Bronchial epithelial cell (primary cell): ENCODE measurements at regions not wholly inside any gene's neighbourhood (a gene's known extent, or its start where the extent isn't known, plus 50 kb on each side); places are given as distances from the start of the nearest gene placed in this dataset.
A peak's percentile ranks its signal among the peaks of the same experiment; 100 is the strongest.
"Not testable (repeated sequence)": the region's sequence is repeated elsewhere in the genome, so short reads cannot be mapped to it uniquely, and the experiment has no call there.

Source experiments
- DNase-seq: peaks from one replicate; pipeline ENCODE4 v3.0.0-alpha.2; 2010; ENCODE audit warnings: low read depth
- FAIRE-seq: peaks from 2 replicates; lab custom pipeline; 2011; peaks lifted over from hg19 to GRCh38; lab: Jason Lieb, UNC
- H3K27me3 ChIP-seq: 2 replicates; pipeline ENCODE4 v1.5.1; 2011; ENCODE audit warnings: low read length; ENCODE audit not compliant: control insufficient read depth, insufficient read depth
- H3K36me3 ChIP-seq: 2 replicates; pipeline ENCODE4 v1.5.1; 2011; ENCODE audit warnings: low read length; ENCODE audit not compliant: control insufficient read depth, insufficient read depth
- H3K4me3 ChIP-seq: 2 replicates; pipeline ENCODE4 v1.5.1; 2011; ENCODE audit warnings: mild to moderate bottlenecking, low read depth, low read length, control low read depth

DNA sequence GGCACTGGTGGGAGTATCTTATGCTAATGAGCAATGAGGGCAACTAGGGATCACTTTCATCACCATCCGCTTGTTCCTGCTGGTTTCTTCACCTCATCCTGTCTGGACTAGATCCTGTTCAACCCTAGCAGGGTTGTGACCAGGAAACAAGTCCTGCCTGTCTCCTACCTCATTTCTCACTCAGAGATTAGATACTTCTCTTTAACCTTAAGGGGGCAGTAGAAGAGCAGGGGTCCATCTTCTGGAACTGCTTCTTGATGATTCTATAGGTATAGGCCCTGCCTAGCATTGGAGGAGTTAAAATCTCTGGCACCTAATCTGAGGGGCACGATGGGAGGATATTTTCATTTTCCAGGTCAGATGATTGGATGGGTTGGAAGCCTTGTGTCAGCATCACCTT is 415.5 kb downstream of the TGIF2LX start:
- not testable (repeated sequence) for DNase-seq, H3K27me3 ChIP-seq, H3K36me3 ChIP-seq, H3K4me3 ChIP-seq
- FAIRE-seq: peak; percentile 94

DNA sequence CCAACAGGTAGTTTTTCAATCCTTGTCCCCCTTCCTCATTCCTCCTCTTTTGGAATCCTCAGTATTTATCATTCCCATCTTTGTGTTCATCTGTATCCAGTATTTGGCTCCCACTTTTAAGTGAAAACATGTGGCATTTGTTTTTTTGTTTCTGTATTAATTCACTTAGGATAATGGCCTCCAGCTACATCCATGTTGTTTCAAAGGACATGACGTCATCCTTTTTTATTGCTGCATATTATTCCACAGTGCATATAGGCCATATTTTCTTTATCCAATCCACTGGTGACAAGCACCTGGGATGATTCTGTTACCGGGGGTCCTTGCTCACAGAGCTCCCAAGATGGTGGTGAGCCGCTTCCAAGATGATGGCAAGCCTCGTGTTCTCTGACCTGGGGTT is 447.9 kb downstream of the TGIF2LX start:
- H3K36me3 ChIP-seq, H3K4me3 ChIP-seq, DNase-seq, FAIRE-seq, H3K27me3 ChIP-seq: not testable (repeated sequence)

- H3K36me3 ChIP-seq, DNase-seq, FAIRE-seq, H3K27me3 ChIP-seq, H3K4me3 ChIP-seq: not testable (repeated sequence)
Observed at GRCh38 chrX:90398020-90398419, 476.3 kb downstream of the TGIF2LX start.

GRCh38 chrX:90402169-90402568 is 480.5 kb downstream of the TGIF2LX start:
- not testable (repeated sequence) for H3K36me3 ChIP-seq, FAIRE-seq

GRCh38 chrX:90403859-90404258 is 482.2 kb downstream of the TGIF2LX start:
- not testable (repeated sequence) for H3K4me3 ChIP-seq, H3K27me3 ChIP-seq, H3K36me3 ChIP-seq, DNase-seq
- FAIRE-seq: peak; percentile 77

More at GRCh38 chrX:90402169-90402568, 480.5 kb downstream of the TGIF2LX start:
- not testable (repeated sequence) for H3K27me3 ChIP-seq, DNase-seq, H3K4me3 ChIP-seq

GRCh38 chrX:90404846-90405436 is 483.2 kb downstream of the TGIF2LX start:
- FAIRE-seq: peak; percentile 18
- H3K27me3 ChIP-seq, H3K4me3 ChIP-seq, H3K36me3 ChIP-seq: not testable (repeated sequence)
- peak; percentile 0 for DNase-seq

- not testable (repeated sequence) for H3K36me3 ChIP-seq, DNase-seq, H3K4me3 ChIP-seq, H3K27me3 ChIP-seq
- peak; percentile 86 for FAIRE-seq
Observed at GRCh38 chrX:90453770-90454338, 532.1 kb downstream of the TGIF2LX start.

- FAIRE-seq: peak; percentile 52
- not testable (repeated sequence) for H3K36me3 ChIP-seq, H3K27me3 ChIP-seq, DNase-seq, H3K4me3 ChIP-seq
Observed at GRCh38 chrX:90458071-90458899, 536.6 kb downstream of the TGIF2LX start.

DNA sequence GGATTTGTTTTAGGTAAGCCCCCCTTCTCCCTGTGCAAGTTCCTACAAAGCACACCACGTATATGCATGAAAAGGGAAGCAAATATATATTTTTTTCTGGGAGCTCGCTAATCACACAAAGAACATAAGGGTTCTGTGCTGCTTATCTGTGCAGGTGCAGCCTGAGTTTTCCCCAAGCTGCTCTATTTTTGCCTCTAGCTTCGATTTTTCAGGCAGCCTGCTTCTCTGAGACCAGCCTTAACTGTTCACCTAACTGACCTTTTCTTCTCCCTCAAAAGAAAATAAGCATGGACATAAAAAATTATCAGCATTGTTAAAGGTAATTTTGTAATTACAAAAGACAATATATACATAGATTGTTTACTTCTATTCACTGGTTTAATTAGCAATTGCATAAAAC is 552.7 kb downstream of the TGIF2LX start:
- H3K4me3 ChIP-seq, H3K27me3 ChIP-seq, DNase-seq, FAIRE-seq, H3K36me3 ChIP-seq: not testable (repeated sequence)

DNA sequence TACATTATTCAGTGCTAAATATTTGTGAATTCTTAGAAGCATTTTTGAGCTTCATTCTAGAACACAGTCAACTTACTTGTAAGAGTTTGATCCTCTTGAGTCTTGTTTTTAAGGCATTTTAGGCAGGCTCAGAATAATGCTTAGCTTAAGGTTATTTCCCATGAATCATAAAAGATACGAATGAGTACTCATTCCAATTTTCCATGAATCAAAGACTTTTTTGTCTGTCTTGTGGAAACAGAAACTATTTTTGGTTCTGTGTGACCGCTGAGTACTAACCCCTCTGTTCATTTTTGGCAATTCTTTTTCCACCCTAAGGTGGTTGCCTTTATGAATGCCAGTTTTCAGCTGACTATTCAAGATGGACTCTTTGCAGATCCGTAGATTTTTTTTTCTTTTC is 563.7 kb downstream of the TGIF2LX start:
- not testable (repeated sequence) for H3K36me3 ChIP-seq, DNase-seq, FAIRE-seq, H3K4me3 ChIP-seq, H3K27me3 ChIP-seq

- DNase-seq, H3K36me3 ChIP-seq, H3K4me3 ChIP-seq, H3K27me3 ChIP-seq, FAIRE-seq: not testable (repeated sequence)
Observed at GRCh38 chrX:90521284-90521683, 599.6 kb downstream of the TGIF2LX start.

GRCh38 chrX:90524383-90524968 is 602.8 kb downstream of the TGIF2LX start:
- H3K4me3 ChIP-seq, H3K27me3 ChIP-seq, DNase-seq, FAIRE-seq, H3K36me3 ChIP-seq: not testable (repeated sequence)
